Endometrium (tissue), 2 donors: ENCODE measurements at regions not wholly inside any gene's neighbourhood (a gene's known extent, or its start where the extent isn't known, plus 50 kb on each side); places are given as distances from the start of the nearest gene placed in this dataset.

Experiments
- FAIRE-seq: peaks from 2 replicates; lab custom pipeline; 2012; peaks lifted over from hg19 to GRCh38; lab: Jason Lieb, UNC
- donor health status: control.
- donor health status: control.

DNA sequence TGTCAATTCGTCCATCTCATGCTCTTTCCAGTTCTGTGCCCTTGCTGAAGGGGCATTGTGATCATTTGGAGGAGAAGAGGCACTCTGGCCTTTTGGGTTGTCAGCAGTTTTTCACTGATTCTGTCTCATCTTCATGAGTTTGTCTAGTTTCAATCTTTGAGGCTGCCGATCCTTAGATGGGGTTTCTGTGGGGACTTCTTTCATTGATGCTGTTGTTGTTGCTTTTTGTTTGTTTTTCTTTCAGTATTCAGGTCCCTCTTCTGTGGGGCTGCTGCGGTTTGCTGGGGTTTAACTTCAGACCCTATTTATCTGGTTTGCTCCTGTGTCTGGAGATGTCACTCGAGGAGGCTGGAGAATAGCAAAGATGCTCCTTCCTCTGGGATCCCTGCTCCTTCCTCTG, 224.3 kb downstream of the JRKL start:
- no peak for FAIRE-seq

DNA sequence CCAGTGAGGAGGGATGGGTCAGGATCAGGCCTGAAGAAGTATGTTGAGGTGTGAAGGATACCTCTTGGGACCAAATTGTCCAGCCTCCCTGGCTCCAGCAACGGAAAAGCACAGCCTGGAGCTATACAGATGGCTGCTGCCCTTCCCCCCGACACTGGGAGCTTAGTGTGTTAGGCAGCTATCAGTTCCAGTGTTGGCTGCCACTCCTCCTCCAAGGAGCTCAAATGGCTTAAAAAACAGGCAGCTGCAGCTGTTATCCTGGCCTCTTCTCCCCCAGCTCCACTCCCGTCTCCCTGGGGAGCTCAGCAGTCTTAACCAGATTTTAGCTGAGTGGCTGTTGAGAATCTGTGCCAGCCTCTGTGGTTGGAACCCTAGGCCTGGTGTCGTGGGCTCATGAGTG, 225.0 kb downstream of the JRKL start:
- FAIRE-seq = no peak

DNA sequence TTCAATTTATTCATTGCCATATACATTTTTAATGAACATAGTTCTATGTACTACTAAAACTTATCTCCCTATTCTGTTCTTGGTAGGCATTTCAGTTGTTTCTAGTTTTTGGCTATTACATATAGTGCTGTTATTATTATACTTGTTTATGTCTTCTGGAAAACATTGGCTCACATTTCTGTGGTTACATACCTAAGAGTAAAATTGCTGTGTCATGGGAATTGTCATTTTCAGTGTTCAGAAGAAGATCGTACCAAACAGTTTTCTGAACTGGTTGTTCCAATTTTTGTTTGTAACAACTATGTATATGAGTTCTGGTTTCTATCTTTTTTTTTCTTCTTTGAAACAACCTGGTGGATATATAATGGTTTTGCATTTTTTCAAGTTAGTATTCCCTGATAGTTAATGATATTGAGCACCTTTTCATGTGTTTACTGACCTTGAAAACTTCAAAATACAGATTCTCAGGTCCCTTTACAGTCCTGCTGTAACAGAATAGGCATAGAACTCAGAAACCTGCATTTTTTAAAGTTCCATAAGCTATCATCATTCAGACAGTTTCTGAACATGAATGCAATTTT, 230.7 kb downstream of the JRKL start:
- no peak for FAIRE-seq

DNA sequence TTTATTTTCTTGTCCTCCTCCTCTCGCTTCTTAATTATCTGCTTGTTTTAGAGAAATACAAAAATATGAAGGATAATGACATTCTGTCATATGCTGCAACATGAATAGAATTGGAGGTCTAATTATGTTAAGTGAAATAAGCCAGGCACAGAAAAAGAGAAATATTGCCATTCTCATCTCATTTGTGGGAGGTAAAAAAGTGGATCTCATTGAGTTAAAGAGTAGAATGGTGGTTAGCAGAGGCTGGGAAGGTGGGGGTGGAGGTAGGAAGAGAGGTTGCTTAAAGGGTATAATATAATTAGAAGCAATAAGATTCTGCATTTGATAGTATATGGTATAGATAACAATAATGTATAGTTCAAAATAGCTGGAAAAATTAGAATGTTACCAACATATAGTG, 231.3 kb downstream of the JRKL start:
- FAIRE-seq = no peak

DNA sequence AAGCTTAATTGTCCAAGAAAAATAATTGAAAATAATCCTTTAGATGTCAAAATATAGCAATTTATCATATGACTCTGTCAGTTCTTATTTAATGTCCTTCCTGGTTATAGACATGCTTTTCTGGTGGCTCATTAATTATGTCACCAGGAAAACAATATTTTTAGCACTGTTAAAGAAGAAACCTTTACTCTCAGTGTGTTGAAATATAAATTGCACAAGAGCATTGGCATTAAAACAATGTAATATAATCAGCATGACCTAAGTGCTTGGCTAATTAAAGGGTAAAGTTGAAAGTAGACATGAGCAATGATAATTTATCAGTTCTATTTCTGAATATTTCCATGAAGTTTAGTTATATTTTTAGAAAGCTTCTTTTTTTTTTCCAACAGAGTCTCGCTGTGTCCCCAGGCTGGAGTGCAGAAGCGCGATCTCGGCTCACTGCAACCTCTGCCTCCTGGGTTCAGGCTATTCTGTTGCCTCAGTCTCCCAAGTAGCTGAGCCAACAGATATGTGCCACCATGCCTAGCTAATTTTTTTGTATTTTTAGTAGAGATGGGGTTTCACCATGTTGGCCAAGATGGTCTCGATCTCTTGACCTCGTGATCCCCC, 232.3 kb downstream of the JRKL start:
- FAIRE-seq = no peak

DNA sequence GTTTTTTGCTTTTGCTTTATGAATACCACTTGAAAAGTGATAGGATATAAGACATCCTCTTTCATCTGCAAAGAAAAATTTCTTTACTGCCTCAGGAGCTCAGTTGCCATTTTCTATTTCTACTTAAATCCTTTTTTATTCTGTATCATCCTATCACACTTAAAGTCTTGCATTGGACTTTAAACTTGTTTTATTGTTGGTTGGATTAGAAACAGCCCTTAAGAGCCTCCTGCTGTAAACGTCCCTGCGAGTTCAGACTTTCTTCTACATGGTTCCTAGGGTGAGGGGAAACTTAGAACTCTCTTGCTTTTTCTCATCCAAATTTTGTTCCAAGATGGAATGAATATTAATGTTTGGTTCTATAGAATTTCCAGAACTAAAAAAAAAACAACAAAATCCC, 234.3 kb downstream of the JRKL start:
- no peak for FAIRE-seq

DNA sequence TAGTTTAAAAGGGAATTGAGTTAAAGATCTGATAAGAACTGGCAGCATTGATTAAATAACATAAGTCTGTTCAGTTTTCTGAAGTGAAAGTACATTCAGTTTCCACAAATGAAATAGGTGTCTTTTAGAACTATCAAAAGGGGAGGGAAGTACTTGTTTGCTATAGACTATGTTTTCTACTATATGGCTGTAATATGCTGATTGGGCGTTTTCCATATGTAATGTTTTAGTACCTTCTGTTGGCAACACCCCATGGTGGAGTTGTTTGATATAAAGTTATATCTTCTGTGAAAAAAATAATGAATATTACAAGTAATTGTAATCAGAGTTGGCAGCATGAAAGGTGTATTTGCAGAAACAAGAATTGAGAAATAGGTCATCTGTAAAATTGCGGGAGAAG, 237.6 kb downstream of the JRKL start:
- FAIRE-seq = no peak

DNA sequence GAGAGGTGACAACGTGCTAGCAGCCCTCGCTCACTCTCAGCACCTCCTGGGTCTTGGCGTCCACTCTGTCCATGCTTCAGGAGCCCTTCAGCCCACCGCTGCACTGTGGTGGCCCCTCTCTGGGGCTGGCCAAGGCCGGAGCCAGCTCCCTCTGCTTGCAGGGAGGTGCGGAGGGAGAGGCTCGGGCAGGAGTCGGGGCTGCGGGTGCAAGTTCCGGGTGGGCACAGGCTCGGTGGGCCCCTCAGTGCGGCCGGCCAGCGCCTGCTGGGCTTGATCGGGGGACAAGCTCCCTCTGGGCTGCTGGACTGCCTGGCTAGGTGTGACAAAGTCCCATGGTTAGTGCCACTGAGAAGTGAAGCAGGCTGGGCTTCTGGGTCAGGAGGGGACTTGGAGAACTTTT, 245.8 kb downstream of the JRKL start:
- no peak for FAIRE-seq

DNA sequence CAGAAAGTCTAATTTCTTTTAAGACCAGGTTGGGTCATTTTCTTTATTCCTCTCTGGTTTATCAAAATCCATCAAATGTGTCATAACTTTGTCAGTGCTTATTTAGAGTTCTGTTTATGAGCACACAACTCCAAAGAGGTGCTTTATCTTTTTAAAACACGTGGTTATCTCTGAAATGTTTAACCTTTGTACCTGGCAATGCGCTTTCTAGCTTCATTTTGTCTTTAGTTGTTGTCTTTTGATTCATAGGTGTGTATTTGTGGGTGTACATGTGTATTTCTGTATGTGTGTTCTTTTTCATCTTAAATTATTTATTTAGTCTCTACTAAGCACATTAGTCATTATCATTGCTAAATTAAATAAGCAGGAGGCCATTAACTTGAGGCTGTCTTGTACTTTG, 251.4 kb downstream of the JRKL start:
- no peak for FAIRE-seq

DNA sequence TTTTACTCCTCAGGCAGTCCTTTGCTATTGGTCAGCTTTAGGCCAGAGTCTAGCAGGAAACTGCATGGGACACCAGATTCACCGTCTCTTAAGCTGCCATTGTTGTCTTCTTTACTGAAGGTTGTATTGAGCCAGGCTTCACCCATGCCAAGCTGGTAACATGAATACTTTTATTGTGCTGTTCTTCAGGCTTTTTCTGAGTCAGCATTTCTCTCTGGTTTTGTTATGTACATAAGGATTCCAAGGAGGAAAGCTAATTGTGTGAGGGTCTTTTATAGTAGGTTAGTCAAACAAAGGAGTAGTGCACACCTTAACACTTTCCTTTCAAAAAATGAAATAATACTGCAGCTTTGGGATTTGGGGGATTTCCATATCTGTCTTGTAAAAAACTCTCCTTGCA, 252.8 kb downstream of the JRKL start:
- no peak for FAIRE-seq

DNA sequence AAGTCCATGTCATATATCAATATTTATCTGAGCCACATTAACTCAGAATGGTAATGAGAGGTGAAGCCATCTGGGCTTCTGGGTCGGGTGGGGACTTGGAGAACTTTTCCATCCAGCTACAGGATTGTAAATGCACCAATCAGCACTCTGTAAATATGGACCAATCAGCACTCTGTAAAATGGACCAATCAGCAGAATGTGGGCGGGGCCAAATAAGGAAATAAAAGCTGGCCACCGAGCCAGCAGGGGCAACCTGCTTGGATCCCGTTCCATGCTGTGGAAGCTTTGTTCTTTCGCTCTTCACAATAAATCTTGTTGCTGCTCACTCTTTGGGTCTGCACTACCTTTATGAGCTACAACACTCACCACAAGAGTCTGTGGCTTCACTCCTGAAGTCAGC, 253.4 kb downstream of the JRKL start:
- FAIRE-seq = no peak

DNA sequence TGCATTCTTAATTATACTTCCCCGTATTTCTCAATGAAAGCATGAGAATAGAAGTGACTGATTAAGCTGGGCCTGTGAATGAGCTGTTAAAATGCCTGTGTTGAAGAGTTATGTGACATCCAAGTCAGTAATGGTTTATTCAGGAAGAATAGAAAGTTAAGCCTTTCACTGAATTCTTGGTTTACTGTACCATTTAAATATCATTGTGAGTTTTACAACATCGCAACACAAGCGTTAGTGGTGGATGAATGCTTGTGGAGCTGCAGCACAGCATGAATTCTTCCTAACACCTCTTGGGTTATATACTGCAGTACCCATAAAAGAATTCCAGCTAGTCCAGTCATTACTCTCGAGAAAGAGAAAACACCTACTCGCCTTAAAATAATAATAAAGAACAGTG, 257.8 kb downstream of the JRKL start:
- FAIRE-seq = no peak

DNA sequence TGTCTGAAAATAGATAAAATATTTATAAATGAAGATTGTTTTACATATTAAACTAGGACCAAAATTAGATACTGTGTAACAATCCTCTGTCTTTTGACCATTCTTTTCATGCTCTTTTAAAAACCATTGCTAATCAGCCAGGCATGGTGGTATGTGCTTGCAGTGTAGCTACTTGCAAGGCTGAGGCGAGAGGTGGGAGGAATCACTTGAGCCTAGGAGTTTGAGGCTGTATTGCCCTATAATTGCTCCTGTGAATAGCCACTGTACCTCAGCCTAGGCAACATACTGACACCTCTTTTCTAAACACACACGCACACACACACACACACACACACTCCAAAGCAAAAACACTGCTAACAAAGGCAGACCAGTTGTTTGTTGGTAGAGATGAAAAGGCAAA, 259.2 kb downstream of the JRKL start:
- no peak for FAIRE-seq

DNA sequence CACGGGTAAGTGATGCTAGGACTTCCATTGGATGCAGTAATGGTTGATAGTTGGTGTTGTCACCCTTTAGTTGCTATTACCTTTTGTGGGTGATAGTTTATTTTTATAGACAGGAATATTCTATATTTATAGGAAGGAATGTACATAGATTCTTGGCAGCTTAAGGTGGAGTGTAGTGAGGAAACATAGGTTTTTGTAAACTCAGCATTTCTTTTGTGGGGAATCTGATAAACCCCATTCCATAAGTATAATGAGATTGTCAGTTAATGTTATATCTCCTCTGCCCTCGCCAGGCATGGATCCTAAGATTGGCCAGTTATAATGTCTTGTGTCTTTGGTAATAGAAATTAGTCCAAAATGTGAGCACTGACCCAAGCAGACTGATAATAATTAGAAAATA, 262.7 kb downstream of the JRKL start:
- FAIRE-seq = no peak

DNA sequence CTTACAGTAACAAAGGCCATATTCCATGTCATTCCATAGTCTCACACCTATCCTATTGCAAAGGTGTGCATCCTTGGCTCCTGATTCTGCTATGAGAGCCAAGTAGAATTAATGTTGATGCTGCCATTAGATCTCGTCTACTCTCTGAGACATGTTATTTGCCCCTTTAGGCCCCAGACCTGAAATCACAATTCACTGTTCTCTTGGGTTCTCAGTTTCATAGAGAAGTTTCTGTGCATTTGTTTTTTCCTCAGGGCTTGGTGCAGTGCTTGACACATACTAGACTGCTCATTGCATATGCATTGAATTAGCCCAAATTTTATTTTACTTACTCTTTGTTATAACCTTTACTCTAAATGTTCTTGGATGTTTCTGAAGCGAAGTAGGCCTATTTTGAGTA, 265.7 kb downstream of the JRKL start:
- no peak for FAIRE-seq

DNA sequence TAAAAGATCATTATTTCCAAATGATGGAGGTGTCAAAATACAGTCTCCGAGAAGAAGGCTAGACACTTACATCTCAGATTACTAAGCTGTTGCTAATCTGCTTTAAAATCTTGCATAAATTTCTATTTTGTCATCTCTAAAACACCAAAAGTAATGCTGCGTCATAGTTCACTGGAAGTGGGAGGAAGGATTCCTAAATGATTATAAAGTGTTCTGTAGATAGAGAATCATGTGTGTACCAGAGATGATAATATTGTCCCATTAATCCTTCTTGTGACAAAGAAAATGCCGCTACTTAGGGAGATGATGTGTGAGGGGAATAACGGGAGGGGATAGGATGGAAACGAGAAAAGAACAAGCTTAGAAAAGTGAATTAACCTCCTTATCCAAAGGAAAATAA, 268.6 kb downstream of the JRKL start:
- no peak for FAIRE-seq

DNA sequence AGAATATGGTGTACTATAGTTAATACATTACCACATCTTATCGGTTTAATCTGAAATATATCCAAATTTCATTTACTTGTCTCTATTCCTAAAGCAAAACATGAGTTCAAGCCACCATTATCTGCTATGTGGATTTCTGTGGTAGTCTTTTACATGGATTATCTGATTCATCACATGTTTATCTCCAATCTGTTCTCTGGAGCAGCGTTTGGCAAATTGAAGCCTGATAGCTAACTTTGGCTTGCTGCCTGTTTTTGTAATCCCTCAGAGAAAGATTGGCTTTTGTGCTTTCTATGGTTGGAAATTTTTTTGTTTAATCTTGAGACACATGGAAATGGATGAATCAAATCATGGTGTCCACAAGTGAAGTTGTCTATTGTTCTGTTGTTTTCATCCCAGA, 274.3 kb downstream of the JRKL start:
- FAIRE-seq = no peak

DNA sequence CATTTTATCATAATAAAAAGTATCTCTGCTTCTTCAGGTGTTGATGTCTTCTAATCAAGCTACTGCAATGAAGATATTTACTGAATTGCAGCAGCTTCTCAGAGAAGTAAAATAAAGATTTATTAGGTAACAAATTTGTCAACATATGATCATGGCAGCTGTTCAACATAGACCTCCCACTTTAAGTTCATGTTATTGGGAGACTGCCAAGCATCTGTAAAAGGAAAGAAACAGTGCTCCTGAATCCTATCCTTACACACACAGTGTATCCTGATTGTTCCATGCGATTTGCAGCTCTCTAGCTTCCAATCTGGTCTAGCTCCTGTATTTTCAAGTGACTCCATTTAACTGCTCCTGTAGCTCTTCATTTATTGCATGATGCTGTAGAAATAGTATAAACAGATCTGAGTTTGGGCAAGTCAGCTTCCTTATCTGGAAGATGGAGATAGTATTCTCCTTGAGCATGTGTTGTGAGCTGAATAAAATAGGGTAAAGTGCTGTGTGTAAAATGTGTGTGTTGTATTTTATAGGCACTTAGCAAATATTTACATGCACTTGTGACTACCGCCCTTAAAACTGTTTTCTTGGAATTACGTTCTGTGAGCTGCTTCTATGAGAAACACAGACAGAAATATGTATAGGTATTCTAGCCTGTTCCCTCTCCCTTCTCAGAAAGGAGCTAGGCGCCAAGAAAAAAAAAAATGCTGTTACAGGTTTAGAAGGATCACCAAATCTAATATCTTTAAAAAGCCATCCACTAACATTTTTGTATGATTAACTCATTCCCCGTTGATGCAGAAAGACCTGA, 290.6 kb downstream of the JRKL start:
- FAIRE-seq = no peak

DNA sequence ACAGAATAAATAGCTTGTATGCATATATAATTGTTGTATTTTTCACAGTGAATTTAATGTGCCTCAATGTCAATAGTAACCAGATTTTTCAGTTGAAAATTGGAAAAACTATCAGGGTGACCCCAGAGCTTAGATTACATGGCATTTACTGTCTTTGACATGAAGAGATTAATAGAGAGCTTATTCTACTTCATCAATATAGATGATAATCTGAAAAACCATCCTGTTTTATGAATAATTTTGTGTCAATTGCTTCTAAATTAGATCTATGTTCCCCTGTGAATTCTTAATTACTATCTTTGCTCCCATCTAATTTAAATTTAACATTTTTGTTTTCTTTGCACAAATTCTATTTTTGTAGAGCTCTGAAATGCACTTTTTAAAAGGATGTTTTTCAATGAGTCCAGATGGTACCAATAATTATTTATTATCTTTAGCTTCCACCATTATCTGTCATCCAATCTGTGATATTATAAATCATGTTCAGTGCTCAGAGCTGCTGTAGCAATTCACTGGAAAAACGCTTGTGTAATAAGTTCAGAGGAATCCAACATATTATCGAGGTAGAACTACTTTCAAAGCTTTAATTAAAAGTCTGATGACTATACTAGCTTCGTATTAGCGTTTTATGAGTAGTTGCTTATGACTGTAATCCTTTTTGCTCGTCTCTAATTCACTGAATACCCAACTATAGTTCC, 291.4 kb downstream of the JRKL start:
- no peak for FAIRE-seq

DNA sequence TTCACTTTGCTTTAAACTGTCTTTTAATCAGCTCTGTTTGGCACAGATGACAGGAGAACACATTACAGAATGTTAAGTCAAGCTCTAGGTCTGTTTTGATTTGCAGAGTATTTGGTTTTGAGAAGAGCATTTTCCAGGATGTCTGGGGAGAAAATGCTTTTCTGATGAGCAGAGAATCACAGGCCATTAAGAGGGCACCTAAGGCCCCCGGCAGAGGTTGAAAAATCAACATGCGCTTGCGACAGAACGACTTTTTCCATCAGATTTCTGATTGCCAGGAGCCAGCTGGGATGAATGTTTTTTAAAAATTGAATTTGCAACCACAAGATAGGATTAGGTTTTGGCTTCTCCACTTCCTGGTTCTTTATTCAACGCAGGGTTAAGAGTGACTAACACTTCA, 304.5 kb downstream of the JRKL start:
- no peak for FAIRE-seq

DNA sequence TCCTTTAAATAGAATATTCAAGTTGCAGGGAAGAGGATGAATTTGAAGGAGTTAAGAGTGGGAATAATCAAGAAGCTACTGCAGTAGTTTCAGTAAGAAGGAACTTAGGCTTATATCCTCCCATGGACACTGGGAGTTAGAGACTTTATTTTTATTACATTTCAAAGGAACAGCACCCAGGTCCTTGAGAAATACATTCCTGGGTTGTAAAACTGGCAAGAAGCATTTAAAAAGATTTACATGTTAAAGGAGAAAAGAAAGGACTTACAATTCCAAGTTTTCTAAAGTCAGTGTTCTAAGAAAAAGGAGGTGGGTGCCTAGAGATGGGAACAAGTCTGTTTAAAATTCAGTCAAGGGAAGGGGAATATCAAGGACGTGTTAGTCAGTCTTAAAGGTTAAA, 306.9 kb downstream of the JRKL start:
- FAIRE-seq = no peak

DNA sequence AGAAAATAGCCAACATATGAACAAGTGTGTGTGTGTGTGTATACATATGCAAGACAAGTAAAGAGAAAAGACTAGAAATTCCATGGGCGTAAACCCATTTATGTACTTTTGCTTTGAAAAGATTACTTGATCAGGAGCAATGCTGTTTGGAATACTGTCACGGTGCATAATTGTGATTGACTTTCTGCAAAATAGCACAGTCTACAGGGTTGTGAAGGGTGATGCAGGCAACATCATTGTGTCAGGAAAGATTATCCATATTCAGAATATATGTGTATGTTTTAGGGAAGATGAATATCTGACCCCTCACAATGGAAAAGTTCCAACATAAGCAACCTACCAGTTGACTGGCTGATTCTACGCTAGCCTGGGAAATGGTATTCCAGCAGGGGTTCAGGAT, 307.7 kb downstream of the JRKL start:
- FAIRE-seq = no peak

DNA sequence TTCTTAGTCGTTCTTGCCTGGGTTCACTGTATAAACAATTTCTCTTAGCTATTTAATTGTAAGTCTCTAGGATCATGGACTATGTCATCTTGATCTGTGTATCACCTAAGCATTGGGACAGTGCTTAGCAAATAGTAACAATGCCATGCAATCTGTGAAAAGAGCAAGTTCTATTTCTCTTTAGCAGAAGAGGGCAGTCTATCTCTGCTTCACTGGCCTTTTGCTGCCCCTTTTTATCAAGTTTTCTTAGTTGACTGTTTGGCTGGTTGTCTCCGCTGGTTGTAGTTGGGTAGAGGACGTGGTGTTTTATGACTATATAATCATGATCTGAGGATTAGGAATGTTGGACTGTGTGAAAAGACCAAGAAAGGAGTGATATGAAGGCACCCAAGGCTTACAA, 315.0 kb downstream of the JRKL start:
- FAIRE-seq = no peak
